Liver (tissue), 3 donors: ENCODE measurements at regions not wholly inside any gene's neighbourhood (a gene's known extent, or its start where the extent isn't known, plus 50 kb on each side); places are given as distances from the start of the nearest gene placed in this dataset.

Source experiments
- EGR1 ChIP-seq, 2 donors: IDR thresholded peaks; 2 replicates each; pipeline ENCODE4 v1.6.1; 2016 to 2018; ENCODE audit warnings: antibody characterized with exemption in 2 of 2, low read depth in 2 of 2
- RAD21 ChIP-seq, 2 donors: IDR thresholded peaks; 2 replicates each; pipeline ENCODE4 v1.6.1; 2016; ENCODE audit warnings: antibody characterized with exemption in 2 of 2, mild to moderate bottlenecking in 2 of 2
- REST ChIP-seq: IDR thresholded peaks from 2 replicates; pipeline ENCODE4 v1.6.1; 2016; ENCODE audit warnings: antibody characterized with exemption, mild to moderate bottlenecking
- TF ChIP-seq, protein P1 (sequence below): fragments of 150-350 bp; IDR thresholded peaks from 2 replicates; pipeline ENCODE4 v1.5.1; 2017; ENCODE audit warnings: improper control_type of control experiment, low read depth, low read length; ENCODE audit not compliant: missing input control
- TF ChIP-seq, protein P2 (sequence below): IDR thresholded peaks from 2 replicates; pipeline ENCODE4 v1.6.1; 2016; ENCODE audit warnings: antibody characterized with exemption
- TF ChIP-seq, protein P3 (sequence below): IDR thresholded peaks from 2 replicates; pipeline ENCODE4 v1.6.1; 2016; ENCODE audit warnings: antibody characterized with exemption
- TF ChIP-seq, protein P4 (sequence below): IDR thresholded peaks from 2 replicates; pipeline ENCODE4 v1.6.1; 2016; ENCODE audit warnings: antibody characterized with exemption
- donor health status: healthy.
- donor health status: healthy.

GRCh38 chr13:108376308-108376707, 106.8 kb downstream of the TNFSF13B start:
- TF ChIP-seq, protein P1, sequence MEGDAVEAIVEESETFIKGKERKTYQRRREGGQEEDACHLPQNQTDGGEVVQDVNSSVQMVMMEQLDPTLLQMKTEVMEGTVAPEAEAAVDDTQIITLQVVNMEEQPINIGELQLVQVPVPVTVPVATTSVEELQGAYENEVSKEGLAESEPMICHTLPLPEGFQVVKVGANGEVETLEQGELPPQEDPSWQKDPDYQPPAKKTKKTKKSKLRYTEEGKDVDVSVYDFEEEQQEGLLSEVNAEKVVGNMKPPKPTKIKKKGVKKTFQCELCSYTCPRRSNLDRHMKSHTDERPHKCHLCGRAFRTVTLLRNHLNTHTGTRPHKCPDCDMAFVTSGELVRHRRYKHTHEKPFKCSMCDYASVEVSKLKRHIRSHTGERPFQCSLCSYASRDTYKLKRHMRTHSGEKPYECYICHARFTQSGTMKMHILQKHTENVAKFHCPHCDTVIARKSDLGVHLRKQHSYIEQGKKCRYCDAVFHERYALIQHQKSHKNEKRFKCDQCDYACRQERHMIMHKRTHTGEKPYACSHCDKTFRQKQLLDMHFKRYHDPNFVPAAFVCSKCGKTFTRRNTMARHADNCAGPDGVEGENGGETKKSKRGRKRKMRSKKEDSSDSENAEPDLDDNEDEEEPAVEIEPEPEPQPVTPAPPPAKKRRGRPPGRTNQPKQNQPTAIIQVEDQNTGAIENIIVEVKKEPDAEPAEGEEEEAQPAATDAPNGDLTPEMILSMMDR, result no peak
- TF ChIP-seq REST, result no peak
- TF ChIP-seq EGR1 (IDR thresholded peaks at IDR 0.05; ENCODE audit: low read depth in 2 of 2), result no peak
- TF ChIP-seq RAD21 (IDR thresholded peaks at IDR 0.05), result no peak
- TF ChIP-seq, protein P2, sequence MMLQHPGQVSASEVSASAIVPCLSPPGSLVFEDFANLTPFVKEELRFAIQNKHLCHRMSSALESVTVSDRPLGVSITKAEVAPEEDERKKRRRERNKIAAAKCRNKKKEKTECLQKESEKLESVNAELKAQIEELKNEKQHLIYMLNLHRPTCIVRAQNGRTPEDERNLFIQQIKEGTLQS, result no peak
- TF ChIP-seq, protein P3, sequence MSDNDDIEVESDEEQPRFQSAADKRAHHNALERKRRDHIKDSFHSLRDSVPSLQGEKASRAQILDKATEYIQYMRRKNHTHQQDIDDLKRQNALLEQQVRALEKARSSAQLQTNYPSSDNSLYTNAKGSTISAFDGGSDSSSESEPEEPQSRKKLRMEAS, result no peak
- TF ChIP-seq, protein P4, sequence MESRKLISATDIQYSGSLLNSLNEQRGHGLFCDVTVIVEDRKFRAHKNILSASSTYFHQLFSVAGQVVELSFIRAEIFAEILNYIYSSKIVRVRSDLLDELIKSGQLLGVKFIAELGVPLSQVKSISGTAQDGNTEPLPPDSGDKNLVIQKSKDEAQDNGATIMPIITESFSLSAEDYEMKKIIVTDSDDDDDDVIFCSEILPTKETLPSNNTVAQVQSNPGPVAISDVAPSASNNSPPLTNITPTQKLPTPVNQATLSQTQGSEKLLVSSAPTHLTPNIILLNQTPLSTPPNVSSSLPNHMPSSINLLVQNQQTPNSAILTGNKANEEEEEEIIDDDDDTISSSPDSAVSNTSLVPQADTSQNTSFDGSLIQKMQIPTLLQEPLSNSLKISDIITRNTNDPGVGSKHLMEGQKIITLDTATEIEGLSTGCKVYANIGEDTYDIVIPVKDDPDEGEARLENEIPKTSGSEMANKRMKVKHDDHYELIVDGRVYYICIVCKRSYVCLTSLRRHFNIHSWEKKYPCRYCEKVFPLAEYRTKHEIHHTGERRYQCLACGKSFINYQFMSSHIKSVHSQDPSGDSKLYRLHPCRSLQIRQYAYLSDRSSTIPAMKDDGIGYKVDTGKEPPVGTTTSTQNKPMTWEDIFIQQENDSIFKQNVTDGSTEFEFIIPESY, result no peak
